Activated T-cell treated with anti-CD3 and anti-CD28 coated beads, Interleukin-2, amount 50 U/mL, for 48 hours (primary cell): ENCODE measurements at regions not wholly inside any gene's neighbourhood (a gene's known extent, or its start where the extent isn't known, plus 50 kb on each side); places are given as distances from the start of the nearest gene placed in this dataset.

Experiments
- DNase-seq, 2 experiments: peaks; one replicate each; pipeline ENCODE4 v3.0.0-alpha.2; 2020

GRCh38 chr5:89280103-89281037, 397.4 kb upstream of the MEF2C start:
- no peak for DNase-seq

- DNase-seq, result no peak
Measured at GRCh38 chr5:89279391-89280036, 396.5 kb upstream of the MEF2C start.

- no peak for DNase-seq
Measured at GRCh38 chr5:89277816-89278215, 394.8 kb upstream of the MEF2C start.

- no peak for DNase-seq
Measured at GRCh38 chr5:89276566-89277305, 393.8 kb upstream of the MEF2C start.

- no peak for DNase-seq
Measured at GRCh38 chr5:89275066-89275855, 392.3 kb upstream of the MEF2C start.

- DNase-seq, result no peak
Measured at GRCh38 chr5:89273289-89273688, 390.3 kb upstream of the MEF2C start.

- DNase-seq, result no peak
Measured at GRCh38 chr5:89270901-89271300, 387.9 kb upstream of the MEF2C start.

- no peak for DNase-seq
Measured at GRCh38 chr5:89269721-89270120, 386.7 kb upstream of the MEF2C start.

GRCh38 chr5:89268460-89268859, 385.5 kb upstream of the MEF2C start:
- no peak for DNase-seq

GRCh38 chr5:89267788-89268187, 384.8 kb upstream of the MEF2C start:
- no peak for DNase-seq

GRCh38 chr5:89265511-89266179, 382.7 kb upstream of the MEF2C start:
- no peak for DNase-seq

GRCh38 chr5:89263846-89264245, 380.9 kb upstream of the MEF2C start:
- DNase-seq, result no peak

- no peak for DNase-seq
Measured at GRCh38 chr5:89262030-89262429, 379.0 kb upstream of the MEF2C start.

- no peak for DNase-seq
Measured at GRCh38 chr5:89260254-89260653, 377.3 kb upstream of the MEF2C start.

GRCh38 chr5:89255845-89256463, 373.0 kb upstream of the MEF2C start:
- no peak for DNase-seq

- DNase-seq, result no peak
Measured at GRCh38 chr5:89253666-89254352, 370.8 kb upstream of the MEF2C start.

- DNase-seq, result no peak
Measured at GRCh38 chr5:89246864-89247263, 363.9 kb upstream of the MEF2C start.

GRCh38 chr5:89246252-89246651, 363.3 kb upstream of the MEF2C start:
- DNase-seq, result no peak

- no peak for DNase-seq
Measured at GRCh38 chr5:89243611-89244010, 360.6 kb upstream of the MEF2C start.

- no peak for DNase-seq
Measured at GRCh38 chr5:89241186-89241585, 358.2 kb upstream of the MEF2C start.

- no peak for DNase-seq
Measured at GRCh38 chr5:89236900-89237299, 353.9 kb upstream of the MEF2C start.
